NCI-H2196 treated with DMSO at 0.1 percent for 48 hours (cell line): ENCODE measurements at regions not wholly inside any gene's neighbourhood (a gene's known extent, or its start where the extent isn't known, plus 50 kb on each side); places are given as distances from the start of the nearest gene placed in this dataset.
A peak's percentile ranks its signal among the peaks of the same experiment; 100 is the strongest.
"Not testable (repeated sequence)": the region's sequence is repeated elsewhere in the genome, so short reads cannot be mapped to it uniquely, and the experiment has no call there.

Experiments used
- DNase-seq: peaks from one replicate; lab custom pipeline; 2025; ENCODE audit not compliant: unreplicated experiment; lab: John Stamatoyannopoulos, UW

GRCh38 chr12:105576261-105576660 lies 245.8 kb downstream of the C12orf75 start:
- DNase-seq: no peak

DNA sequence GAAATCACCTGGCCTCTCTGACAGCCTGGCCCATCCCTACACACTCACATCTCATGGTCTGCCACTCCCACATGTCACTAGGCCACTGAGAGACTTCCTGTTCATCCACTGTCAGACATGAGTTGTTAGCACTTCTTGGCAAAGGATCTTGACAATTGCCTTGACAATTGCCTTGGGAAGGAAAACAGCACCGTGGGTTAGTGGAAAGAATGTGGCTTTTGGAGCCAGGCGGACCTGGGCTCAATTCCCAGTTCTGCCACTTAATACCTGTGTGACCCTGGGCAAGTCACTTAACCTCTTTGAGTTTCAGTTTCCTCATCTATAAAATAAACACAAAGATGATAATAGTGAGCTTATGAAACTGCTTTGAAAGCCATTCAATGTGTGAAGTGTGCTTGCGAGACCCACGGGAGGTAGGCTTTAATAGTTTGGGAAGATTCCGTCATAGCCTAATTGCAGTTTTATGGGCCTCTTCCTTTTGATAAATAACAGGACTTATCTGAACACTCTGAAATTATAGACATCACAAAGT lies 250.4 kb downstream of the C12orf75 start:
- DNase-seq: peak; percentile 58

GRCh38 chr12:105581420-105581819 lies 250.9 kb downstream of the C12orf75 start:
- no peak for DNase-seq

DNA sequence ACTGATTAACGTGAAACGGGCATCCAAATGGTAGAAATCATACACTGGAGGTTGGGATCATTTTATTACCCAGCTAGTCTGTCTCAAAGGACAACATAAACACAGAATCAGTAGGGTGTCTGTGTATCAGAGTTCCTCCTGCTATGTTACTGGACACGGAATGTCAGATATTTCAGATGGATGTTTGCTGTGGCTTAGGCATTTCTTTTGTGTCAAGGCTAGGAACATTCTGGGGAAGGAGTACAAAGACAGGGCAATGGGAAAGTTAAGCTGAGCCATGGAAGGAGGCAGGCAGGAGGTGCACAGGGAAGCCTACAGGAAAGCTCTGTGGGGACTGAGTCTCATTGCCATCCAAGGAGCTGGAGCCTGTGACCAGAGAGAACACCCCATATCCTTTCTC lies 254.6 kb downstream of the C12orf75 start:
- DNase-seq: no peak

DNA sequence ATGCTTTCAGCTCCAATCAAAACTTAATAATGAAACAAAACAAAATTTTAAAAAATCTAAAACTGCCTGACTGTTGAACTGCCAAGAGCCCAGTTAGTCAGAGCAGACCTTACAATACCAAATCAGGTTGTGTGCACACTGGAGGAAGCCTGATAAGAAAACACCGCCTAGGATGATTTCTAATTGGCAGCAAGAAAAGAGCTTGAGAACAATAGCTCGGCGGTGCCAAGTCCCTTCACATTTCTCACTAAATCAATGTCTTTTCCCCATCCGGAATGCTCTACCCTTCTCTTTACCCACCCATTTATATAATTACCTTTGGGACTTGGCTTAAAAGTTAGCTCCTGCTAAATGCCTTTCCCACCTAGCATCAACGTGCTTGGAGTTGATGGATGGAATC lies 256.7 kb downstream of the C12orf75 start:
- DNase-seq: no peak

GRCh38 chr12:105588106-105588505 lies 257.6 kb downstream of the C12orf75 start:
- DNase-seq: no peak

DNA sequence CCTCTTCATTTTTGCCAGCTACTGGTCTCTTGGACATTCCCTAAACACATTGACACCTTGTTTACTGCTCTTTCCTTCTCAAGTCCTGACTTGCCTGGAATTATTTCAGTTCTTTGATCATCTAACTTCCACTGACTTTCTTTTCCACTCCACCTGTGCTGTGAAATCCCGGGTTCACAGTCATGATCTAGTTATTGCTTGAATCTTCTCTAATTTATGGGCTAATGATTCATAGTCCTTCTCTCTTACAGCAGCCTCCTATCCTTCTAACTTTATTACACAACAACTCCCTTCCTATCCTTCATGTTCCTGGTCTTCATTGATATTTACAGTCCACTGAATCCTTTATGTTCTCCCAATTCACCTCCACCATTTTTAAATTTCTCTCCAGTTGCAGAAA lies 260.1 kb downstream of the C12orf75 start:
- no peak for DNase-seq

DNA sequence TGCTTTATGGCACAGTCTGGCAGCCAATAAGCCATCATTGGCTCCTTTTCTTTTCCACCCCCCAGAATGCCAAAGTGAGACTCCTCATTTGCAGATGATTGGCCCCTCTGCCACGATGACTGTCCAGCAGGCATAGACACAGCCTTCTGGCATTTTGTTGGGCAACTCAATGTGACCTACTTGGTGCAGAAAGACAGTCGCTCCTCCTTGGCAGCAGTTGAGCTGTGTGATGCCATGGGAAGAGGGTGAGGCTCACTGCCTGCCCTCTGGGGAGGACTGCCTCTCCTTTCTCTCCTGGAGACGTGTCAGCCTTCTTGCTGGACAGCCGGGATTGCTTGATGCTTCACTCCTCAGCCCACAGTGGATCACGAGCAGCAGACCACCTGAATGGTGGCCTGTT lies 264.9 kb downstream of the C12orf75 start:
- no peak for DNase-seq

GRCh38 chr12:105596731-105597130 lies 266.2 kb downstream of the C12orf75 start:
- no peak for DNase-seq

- DNase-seq: no peak
Measured at GRCh38 chr12:105598031-105598430, 267.5 kb downstream of the C12orf75 start.

- no peak for DNase-seq
Measured at GRCh38 chr12:105600911-105601545, 270.5 kb downstream of the C12orf75 start.

DNA sequence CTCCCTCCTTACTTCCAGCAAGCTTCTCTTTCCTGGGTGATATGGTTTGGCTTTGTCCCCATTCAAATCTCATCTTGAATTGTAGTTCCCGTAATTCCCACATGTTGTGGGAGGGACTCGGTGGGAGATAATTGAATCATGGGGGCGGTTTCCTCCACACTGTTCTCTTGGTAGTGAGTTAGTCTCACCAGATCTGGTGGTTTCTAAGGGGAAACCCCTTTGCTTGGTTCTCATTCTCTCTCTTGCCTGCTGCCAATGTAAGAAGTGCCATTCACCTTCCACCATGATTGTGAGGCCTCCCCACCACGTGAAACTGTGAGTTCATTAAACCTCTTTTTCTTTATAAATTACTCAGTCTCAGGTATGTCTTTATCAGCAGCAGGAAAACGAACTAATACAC lies 271.8 kb downstream of the C12orf75 start:
- not testable (repeated sequence) for DNase-seq

DNA sequence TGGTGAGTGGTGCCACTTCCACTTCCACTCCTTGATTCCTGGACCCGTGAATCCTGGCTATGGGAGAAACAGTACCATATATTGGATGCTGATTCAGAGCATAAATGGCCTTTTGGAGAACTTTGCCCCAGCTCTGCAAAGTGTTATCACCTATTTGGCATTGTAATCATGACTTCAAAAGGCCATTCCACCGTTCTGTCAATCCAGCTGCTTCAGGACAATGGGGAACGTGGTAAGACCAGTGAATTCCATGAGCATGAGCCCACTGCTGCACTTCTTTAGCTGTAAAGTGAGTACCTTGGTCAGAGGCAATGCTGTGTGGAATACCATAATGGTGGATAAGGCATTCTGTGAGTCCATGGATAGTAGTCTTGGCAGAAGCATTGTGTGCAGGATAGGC lies 273.8 kb downstream of the C12orf75 start:
- not testable (repeated sequence) for DNase-seq

DNA sequence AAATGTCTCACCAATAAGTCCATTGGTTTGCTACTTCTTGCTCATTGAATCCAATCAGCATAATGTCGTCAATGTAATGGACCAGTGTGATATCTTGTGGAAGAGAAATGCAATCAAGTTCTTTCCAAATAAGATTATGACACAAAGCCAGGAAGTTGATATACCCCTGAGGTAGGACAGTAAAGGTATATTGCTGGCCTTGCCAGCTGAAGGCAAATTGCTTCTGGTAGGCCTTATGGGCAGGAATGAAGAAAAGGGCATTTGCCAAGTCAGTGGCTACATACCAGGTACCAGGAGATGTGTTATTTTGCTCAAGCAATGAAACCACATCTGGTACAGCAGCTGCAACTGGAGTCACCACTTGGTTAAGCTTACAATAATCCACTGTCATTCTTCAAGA lies 276.1 kb downstream of the C12orf75 start:
- DNase-seq: not testable (repeated sequence)

DNA sequence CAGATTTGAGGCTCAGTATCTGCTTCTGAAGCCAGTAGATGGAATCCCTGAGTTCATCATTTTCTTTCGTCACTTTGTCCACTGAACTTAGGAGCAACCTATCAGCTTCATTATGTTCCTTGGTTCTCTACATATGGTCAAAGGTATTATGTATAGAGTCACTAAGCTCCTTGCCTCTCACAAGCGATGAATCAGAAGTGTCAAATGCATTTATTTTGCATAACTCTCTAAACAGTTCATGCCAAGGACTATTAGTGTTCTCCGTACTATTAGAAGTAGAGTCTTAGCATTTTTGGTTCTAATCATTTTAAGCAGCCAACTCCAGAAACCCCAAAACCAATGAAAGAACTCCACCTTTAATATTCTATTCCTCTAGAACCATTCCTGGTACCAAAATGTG lies 278.5 kb downstream of the C12orf75 start:
- DNase-seq: not testable (repeated sequence)

- DNase-seq: no peak
Measured at GRCh38 chr12:105610459-105610858, 280.0 kb downstream of the C12orf75 start.

DNA sequence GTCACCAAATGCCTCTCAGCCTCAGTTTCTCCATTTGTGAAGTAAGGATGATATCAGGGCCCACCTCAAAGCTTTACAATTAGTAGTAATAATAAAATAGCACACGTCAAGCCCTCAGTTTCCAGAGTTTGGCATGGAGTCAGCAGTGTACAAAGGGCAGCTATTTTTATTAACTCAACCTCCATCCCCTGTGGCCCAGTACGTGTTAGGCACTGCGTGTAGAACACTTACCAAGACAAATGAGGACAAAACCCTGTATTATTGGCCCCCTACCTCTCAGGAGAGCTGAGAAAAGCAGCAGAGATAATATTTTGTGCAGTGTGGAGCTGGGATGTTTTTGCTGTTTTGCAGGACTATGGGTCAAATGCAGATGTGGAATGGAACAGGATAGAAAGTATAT lies 280.8 kb downstream of the C12orf75 start:
- DNase-seq: no peak

DNA sequence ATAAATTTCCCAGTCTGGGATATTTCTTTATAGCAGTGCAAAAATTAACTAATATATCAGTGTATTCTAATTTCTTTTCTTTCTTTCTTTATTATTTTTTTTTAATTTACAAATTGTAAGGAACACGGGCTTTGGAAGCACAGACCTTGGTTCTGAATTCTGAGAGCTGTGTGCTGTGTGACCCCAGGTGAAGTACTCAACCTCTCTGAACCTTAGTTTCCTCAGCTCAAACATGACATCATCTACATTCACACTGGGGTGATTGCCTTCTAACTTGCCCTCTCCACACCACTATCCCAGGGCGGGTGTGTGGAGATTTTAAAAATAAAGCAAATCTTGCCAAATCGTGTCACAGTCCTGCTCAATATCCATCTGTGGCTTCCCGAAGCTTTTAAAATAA lies 282.8 kb downstream of the C12orf75 start:
- DNase-seq: no peak

GRCh38 chr12:105613887-105614286 lies 283.4 kb downstream of the C12orf75 start:
- no peak for DNase-seq

DNA sequence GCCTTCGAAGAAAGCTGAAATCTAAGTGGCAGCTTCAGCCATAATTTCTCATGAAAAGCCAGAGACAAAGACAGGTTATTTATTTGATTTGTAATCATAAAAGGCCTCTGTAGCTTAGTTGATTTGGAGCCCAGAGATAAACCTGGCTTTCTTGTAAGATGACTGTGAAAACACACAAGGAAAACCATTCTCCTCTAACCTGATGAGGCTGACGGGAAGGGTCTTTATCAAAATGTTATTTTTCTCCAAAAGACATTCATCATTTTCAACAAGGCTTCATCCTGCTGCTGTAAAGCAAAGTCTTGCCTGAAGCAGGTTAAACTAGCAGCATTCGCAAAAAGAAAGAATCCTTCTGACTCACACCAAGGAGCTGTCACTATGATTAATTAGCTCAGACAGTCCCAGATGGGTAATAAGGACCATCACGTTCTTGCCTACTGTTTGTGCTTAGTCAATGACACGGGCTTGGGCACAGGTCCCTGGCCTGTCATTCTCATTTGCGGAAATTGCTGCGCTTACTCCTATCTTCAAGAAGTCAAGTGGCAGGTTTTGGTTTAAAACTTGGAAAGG lies 286.6 kb downstream of the C12orf75 start:
- no peak for DNase-seq

DNA sequence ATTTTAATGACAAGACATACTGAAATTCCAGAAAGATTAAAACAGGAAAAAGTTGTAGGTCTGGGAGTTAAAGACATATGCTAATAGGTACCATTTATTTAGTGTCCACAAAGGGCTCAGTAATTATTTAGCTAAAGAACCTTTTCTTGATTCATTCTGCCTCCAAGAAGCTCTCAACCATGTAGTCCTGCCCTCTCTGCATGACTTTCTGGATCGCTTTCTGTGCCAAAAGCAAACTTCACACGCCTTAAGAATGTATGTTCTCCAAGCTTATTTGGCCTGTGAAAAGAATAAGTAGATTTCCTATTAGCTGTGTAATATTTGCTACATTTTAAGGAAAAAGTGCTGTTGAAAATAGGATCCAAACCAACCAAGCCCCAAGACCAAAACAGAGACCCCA lies 291.7 kb downstream of the C12orf75 start:
- DNase-seq: no peak

- DNase-seq: no peak
Measured at GRCh38 chr12:105622846-105623736, 292.6 kb downstream of the C12orf75 start.
